ENCODE measurements at regions not wholly inside any gene's neighbourhood (a gene's known extent, or its start where the extent isn't known, plus 50 kb on each side); places are given as distances from the start of the nearest gene placed in this dataset.

DNA sequence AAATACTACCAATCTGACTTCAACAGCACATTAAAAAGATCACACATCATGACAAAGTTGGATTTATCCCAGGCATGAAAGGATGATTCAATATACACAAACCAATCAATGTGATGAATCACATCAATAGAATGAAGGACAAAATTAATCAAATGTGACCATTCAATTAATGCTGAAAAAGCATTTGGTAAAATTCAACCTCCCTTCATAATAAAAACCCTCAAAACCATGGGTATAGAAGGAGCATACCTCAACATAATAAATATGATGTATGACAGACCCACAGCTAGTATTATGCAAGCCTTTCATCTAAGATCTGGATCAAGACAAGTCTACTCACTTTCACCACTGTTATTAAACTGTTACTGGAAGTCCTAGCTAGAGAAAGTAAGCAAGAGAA, 921.7 kb upstream of the RAG2 start:
- H2BK12ac ChIP-seq (ENCODE audit: insufficient read length, low read depth, low read length) = no peak overlapping the region
- H2AFZ ChIP-seq (ENCODE audit: low read length) = no peak overlapping the region
- no peak overlapping the region for H3K18ac ChIP-seq (ENCODE audit: insufficient read length, low read depth, low read length)
- no peak overlapping the region for H2BK15ac ChIP-seq (ENCODE audit: low read depth, low read length)
- H3K4me1 ChIP-seq (ENCODE audit: insufficient read depth, low read length) = no peaks in the 10 kb centered on the region
- H2BK120ac ChIP-seq (ENCODE audit: low read depth, low read length, poor library complexity, severe bottlenecking) = no peak overlapping the region
- Mint-ChIP-seq H3K4me1 (no peaks in the 10 kb centered on the region), H3K4me3 (no peak overlapping the region), H3K36me3 (ENCODE audit: insufficient read depth in 1 of 3, low read depth in 3 of 3) (peaks cover 2 to 46% (median 9%) of the 10 kb centered on the region in 3 experiments), H3K27ac (no peak overlapping the region), H3K27me3 (ENCODE audit: low read depth) (no peaks in the 10 kb centered on the region), H3K9me3 (peaks cover 39 to 47% of the 10 kb centered on the region in 2 experiments)
- no peak overlapping the region for H3K9ac ChIP-seq (ENCODE audit: extremely low read depth, insufficient read length, low read length)
- H3T11ph ChIP-seq (ENCODE audit: low read length) = no peak overlapping the region
- no peak overlapping the region for H3K14ac ChIP-seq (ENCODE audit: insufficient read depth, low read length)
- H4K91ac ChIP-seq (ENCODE audit: insufficient read length, low read depth, low read length) = no peak overlapping the region
- H3K9me3 ChIP-seq (ENCODE audit: control insufficient read depth, low read depth, low read length) = no peaks in the 10 kb centered on the region
- TF ChIP-seq, protein P1, sequence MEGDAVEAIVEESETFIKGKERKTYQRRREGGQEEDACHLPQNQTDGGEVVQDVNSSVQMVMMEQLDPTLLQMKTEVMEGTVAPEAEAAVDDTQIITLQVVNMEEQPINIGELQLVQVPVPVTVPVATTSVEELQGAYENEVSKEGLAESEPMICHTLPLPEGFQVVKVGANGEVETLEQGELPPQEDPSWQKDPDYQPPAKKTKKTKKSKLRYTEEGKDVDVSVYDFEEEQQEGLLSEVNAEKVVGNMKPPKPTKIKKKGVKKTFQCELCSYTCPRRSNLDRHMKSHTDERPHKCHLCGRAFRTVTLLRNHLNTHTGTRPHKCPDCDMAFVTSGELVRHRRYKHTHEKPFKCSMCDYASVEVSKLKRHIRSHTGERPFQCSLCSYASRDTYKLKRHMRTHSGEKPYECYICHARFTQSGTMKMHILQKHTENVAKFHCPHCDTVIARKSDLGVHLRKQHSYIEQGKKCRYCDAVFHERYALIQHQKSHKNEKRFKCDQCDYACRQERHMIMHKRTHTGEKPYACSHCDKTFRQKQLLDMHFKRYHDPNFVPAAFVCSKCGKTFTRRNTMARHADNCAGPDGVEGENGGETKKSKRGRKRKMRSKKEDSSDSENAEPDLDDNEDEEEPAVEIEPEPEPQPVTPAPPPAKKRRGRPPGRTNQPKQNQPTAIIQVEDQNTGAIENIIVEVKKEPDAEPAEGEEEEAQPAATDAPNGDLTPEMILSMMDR (conservative IDR thresholded peaks at IDR 0.05) = no peak
- H2BK5ac ChIP-seq (ENCODE audit: insufficient read length, low read length) = no peak overlapping the region
- no peaks in the 10 kb centered on the region for H3K79me2 ChIP-seq (ENCODE audit: insufficient read depth, low read length)
- no peak overlapping the region for H3K23ac ChIP-seq (ENCODE audit: insufficient read length, low read depth, low read length)
- no peaks in the 10 kb centered on the region for H3K79me1 ChIP-seq (ENCODE audit: insufficient read depth, low read depth, low read length, poor library complexity, severe bottlenecking)
- H4K5ac ChIP-seq (ENCODE audit: insufficient read length, low read depth, low read length) = no peak overlapping the region
- H2BK20ac ChIP-seq (ENCODE audit: low read depth, low read length, poor library complexity, severe bottlenecking) = no peak overlapping the region
- H3K4ac ChIP-seq (ENCODE audit: low read depth, low read length) = no peak overlapping the region
- H3K4me2 ChIP-seq (ENCODE audit: insufficient read depth, insufficient read length, low read length) = no peak overlapping the region
- H2AK5ac ChIP-seq (ENCODE audit: insufficient read length, low read length) = no peak overlapping the region
- no peak for DNase-seq
- no peaks in the 10 kb centered on the region for H4K20me1 ChIP-seq (ENCODE audit: control insufficient read depth, insufficient read depth, insufficient read length)
- H3K23me2 ChIP-seq (ENCODE audit: insufficient read length, low read depth, low read length, poor library complexity, severe bottlenecking) = no peaks in the 10 kb centered on the region
- no peak overlapping the region for H3K27ac ChIP-seq (ENCODE audit: insufficient read length, low read depth, low read length)
- H3K27me3 ChIP-seq (ENCODE audit: insufficient read depth, low read length) = no peaks in the 10 kb centered on the region
- no peak overlapping the region for H4K8ac ChIP-seq (replicated peaks; ENCODE audit: insufficient read length, low read depth, low read length)
- no peak overlapping the region for H3K56ac ChIP-seq (ENCODE audit: insufficient read length, low read depth, low read length)
